GM23338 (cell line): ENCODE measurements at regions not wholly inside any gene's neighbourhood (a gene's known extent, or its start where the extent isn't known, plus 50 kb on each side); places are given as distances from the start of the nearest gene placed in this dataset.

ENCODE experiments used
- ATAC-seq: fragments of 200-7000 bp; cut with Tn5 transposase; 3 replicates; pipeline ENCODE4 v1.9.1; 2020
- DNase-seq: peaks from one replicate; pipeline ENCODE4 v3.0.0-alpha.2; 2015; ENCODE audit warnings: low spot score
- H2AFZ ChIP-seq: fragments of 200-600 bp; sonication (generic); 2 replicates; pipeline ENCODE4 v1.8.0; 2016; ENCODE audit warnings: antibody characterized with exemption, mild to moderate bottlenecking, moderate library complexity
- H3F3A ChIP-seq: fragments of 200-600 bp; sonication (generic); replicated peaks from 2 replicates; pipeline ENCODE4 v1.8.0; 2017; ENCODE audit warnings: antibody characterized with exemption, mixed run types, low read depth
- H3K27ac ChIP-seq: fragments of 200-600 bp; sonication (generic); 2 replicates; pipeline ENCODE4 v1.6.1; 2016; ENCODE audit warnings: low read depth
- H3K27me3 ChIP-seq: fragments of 200-600 bp; sonication (generic); 2 replicates; pipeline ENCODE4 v1.8.0; 2016; ENCODE audit warnings: mild to moderate bottlenecking, mixed run types, moderate library complexity; ENCODE audit not compliant: insufficient read depth
- H3K36me3 ChIP-seq: fragments of 200-600 bp; sonication (generic); 2 replicates; pipeline ENCODE4 v1.8.0; 2016; ENCODE audit warnings: mild to moderate bottlenecking; ENCODE audit not compliant: insufficient read depth
- H3K4me1 ChIP-seq: fragments of 200-600 bp; sonication (generic); 2 replicates; pipeline ENCODE4 v1.8.0; 2016; ENCODE audit warnings: mild to moderate bottlenecking, moderate library complexity; ENCODE audit not compliant: insufficient read depth
- H3K4me2 ChIP-seq: fragments of 200-600 bp; sonication (generic); 2 replicates; pipeline ENCODE4 v1.7.1; 2017; ENCODE audit warnings: mixed run types
- H3K4me3 ChIP-seq: fragments of 200-600 bp; sonication (generic); 2 replicates; pipeline ENCODE4 v1.6.1; 2016; ENCODE audit warnings: mixed run types
- H3K79me2 ChIP-seq: fragments of 200-600 bp; sonication (generic); replicated peaks from 2 replicates; pipeline ENCODE4 v1.8.0; 2017; ENCODE audit warnings: mild to moderate bottlenecking; ENCODE audit not compliant: insufficient read depth
- H3K9me2 ChIP-seq: fragments of 200-600 bp; sonication (generic); 2 replicates; pipeline ENCODE4 v1.8.0; 2017; ENCODE audit not compliant: insufficient read depth
- H4K20me1 ChIP-seq: fragments of 200-600 bp; sonication (generic); replicated peaks from 2 replicates; pipeline ENCODE4 v1.8.0; 2017; ENCODE audit warnings: mild to moderate bottlenecking; ENCODE audit not compliant: insufficient read depth
- H3K27ac Mint-ChIP-seq: 2 replicates; pipeline ENCODE4 v1.8.0; 2020; ENCODE audit warnings: inconsistent platforms, mild to moderate bottlenecking, moderate library complexity, mixed read lengths
- H3K27me3 Mint-ChIP-seq: 3 replicates; pipeline ENCODE4 v1.8.0; 2022; ENCODE audit warnings: low read depth, mild to moderate bottlenecking, moderate library complexity, mixed read lengths, inconsistent platforms; ENCODE audit not compliant: insufficient read depth, poor library complexity
- H3K36me3 Mint-ChIP-seq: 3 replicates; pipeline ENCODE4 v1.8.0; 2021; ENCODE audit warnings: low read depth, mild to moderate bottlenecking, inconsistent platforms, moderate library complexity, mixed read lengths
- H3K4me1 Mint-ChIP-seq: 3 replicates; pipeline ENCODE4 v1.8.0; 2020; ENCODE audit warnings: mild to moderate bottlenecking, inconsistent platforms, mixed read lengths
- H3K4me3 Mint-ChIP-seq: 3 replicates; pipeline ENCODE4 v1.8.0; 2021; ENCODE audit warnings: moderate library complexity, mild to moderate bottlenecking, inconsistent platforms, mixed read lengths
- H3K9me3 Mint-ChIP-seq: 3 replicates; pipeline ENCODE4 v1.8.0; 2020; ENCODE audit warnings: moderate library complexity, mild to moderate bottlenecking, inconsistent platforms, mixed read lengths
- EZH2 ChIP-seq: fragments of 200-600 bp; sonication (generic); IDR thresholded peaks from one replicate; pipeline ENCODE4 v1.8.0; 2017; ENCODE audit warnings: antibody characterized with exemption, mild to moderate bottlenecking, low read depth; ENCODE audit not compliant: unreplicated experiment
- TF ChIP-seq, protein P1 (sequence below): fragments of 250-450 bp; sonication (Bioruptor Pico); IDR thresholded peaks from 2 replicates; pipeline ENCODE4 v1.5.0; 2020; ENCODE audit warnings: mild to moderate bottlenecking, moderate library complexity
- TF ChIP-seq, protein P2 (sequence below), 2 experiments: fragments of 200-600 bp in 1 of 2; sonication (generic) in 1 of 2; conservative IDR thresholded peaks; 2 replicates each; pipeline versions ENCODE4 v1.5.1 to v1.6.1; 2016 to 2017; ENCODE audit warnings: antibody characterized with exemption in 2 of 2, low read depth in 2 of 2, mild to moderate bottlenecking in 2 of 2, moderate library complexity in 1 of 2

DNA sequence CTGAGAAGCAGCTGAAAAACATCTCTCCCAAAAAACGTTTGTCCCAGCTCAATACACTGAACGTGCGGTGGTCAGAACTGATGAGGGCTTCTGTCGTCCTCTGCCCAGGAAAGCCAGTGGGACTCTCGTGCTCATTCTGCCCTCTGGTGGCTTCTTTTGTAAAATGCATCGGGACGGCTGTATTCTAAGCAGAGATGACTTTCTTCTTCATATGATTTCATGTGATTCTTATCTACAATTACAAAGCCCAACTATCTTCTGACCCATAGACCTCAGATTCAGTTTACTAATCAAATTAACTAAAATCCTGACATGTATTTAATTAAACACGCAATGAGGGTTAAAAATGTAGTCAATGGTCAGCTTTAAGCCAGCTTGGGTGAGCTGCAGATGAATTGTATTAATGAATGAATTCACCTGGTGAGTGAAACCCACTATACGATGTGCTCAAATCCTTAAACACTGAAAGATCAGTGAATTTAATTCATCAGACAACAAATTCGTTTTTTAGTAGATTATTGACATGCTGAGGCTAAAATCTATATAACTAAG, 117.6 kb upstream of the FAM204A start:
- no peaks in the 10 kb centered on the region for H3K27me3 ChIP-seq
- H3K79me2 ChIP-seq, result no peaks in the 10 kb centered on the region
- TF ChIP-seq EZH2, result no peak
- TF ChIP-seq, protein P1, sequence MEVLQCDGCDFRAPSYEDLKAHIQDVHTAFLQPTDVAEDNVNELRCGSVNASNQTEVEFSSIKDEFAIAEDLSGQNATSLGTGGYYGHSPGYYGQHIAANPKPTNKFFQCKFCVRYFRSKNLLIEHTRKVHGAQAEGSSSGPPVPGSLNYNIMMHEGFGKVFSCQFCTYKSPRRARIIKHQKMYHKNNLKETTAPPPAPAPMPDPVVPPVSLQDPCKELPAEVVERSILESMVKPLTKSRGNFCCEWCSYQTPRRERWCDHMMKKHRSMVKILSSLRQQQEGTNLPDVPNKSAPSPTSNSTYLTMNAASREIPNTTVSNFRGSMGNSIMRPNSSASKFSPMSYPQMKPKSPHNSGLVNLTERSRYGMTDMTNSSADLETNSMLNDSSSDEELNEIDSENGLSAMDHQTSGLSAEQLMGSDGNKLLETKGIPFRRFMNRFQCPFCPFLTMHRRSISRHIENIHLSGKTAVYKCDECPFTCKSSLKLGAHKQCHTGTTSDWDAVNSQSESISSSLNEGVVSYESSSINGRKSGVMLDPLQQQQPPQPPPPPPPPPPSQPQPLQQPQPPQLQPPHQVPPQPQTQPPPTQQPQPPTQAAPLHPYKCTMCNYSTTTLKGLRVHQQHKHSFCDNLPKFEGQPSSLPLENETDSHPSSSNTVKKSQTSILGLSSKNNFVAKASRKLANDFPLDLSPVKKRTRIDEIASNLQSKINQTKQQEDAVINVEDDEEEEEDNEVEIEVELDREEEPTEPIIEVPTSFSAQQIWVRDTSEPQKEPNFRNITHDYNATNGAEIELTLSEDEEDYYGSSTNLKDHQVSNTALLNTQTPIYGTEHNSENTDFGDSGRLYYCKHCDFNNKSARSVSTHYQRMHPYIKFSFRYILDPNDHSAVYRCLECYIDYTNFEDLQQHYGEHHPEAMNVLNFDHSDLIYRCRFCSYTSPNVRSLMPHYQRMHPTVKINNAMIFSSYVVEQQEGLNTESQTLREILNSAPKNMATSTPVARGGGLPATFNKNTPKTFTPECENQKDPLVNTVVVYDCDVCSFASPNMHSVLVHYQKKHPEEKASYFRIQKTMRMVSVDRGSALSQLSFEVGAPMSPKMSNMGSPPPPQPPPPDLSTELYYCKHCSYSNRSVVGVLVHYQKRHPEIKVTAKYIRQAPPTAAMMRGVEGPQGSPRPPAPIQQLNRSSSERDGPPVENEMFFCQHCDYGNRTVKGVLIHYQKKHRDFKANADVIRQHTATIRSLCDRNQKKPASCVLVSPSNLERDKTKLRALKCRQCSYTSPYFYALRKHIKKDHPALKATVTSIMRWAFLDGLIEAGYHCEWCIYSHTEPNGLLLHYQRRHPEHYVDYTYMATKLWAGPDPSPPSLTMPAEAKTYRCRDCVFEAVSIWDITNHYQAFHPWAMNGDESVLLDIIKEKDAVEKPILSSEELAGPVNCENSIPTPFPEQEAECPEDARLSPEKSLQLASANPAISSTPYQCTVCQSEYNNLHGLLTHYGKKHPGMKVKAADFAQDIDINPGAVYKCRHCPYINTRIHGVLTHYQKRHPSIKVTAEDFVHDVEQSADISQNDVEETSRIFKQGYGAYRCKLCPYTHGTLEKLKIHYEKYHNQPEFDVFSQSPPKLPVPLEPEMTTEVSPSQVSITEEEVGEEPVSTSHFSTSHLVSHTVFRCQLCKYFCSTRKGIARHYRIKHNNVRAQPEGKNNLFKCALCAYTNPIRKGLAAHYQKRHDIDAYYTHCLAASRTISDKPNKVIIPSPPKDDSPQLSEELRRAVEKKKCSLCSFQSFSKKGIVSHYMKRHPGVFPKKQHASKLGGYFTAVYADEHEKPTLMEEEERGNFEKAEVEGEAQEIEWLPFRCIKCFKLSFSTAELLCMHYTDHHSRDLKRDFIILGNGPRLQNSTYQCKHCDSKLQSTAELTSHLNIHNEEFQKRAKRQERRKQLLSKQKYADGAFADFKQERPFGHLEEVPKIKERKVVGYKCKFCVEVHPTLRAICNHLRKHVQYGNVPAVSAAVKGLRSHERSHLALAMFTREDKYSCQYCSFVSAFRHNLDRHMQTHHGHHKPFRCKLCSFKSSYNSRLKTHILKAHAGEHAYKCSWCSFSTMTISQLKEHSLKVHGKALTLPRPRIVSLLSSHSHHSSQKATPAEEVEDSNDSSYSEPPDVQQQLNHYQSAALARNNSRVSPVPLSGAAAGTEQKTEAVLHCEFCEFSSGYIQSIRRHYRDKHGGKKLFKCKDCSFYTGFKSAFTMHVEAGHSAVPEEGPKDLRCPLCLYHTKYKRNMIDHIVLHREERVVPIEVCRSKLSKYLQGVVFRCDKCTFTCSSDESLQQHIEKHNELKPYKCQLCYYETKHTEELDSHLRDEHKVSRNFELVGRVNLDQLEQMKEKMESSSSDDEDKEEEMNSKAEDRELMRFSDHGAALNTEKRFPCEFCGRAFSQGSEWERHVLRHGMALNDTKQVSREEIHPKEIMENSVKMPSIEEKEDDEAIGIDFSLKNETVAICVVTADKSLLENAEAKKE (CRISPR knock-in tag), result 0 out of 2 replicates have a peak, but pooled peaks have one; percentile 3
- TF ChIP-seq, protein P2, sequence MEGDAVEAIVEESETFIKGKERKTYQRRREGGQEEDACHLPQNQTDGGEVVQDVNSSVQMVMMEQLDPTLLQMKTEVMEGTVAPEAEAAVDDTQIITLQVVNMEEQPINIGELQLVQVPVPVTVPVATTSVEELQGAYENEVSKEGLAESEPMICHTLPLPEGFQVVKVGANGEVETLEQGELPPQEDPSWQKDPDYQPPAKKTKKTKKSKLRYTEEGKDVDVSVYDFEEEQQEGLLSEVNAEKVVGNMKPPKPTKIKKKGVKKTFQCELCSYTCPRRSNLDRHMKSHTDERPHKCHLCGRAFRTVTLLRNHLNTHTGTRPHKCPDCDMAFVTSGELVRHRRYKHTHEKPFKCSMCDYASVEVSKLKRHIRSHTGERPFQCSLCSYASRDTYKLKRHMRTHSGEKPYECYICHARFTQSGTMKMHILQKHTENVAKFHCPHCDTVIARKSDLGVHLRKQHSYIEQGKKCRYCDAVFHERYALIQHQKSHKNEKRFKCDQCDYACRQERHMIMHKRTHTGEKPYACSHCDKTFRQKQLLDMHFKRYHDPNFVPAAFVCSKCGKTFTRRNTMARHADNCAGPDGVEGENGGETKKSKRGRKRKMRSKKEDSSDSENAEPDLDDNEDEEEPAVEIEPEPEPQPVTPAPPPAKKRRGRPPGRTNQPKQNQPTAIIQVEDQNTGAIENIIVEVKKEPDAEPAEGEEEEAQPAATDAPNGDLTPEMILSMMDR (conservative IDR thresholded peaks at IDR 0.05; ENCODE audit: low read depth in 2 of 2), result peak; percentile 84 to 89
- DNase-seq (peak; percentile 88), ATAC-seq (peak; percentile 96)
- H2AFZ ChIP-seq, result no peak overlapping the region
- Mint-ChIP-seq H3K9me3 (no peaks in the 10 kb centered on the region), H3K27me3 (peaks cover 3% of the 10 kb centered on the region), H3K4me1 (no peaks in the 10 kb centered on the region), H3K27ac (no peak overlapping the region), H3K4me3 (no peak overlapping the region), H3K36me3 (no peaks in the 10 kb centered on the region)
- H3K4me3 ChIP-seq, result no peak overlapping the region
- H3K27ac ChIP-seq, result no peak overlapping the region
- no peaks in the 10 kb centered on the region for H3F3A ChIP-seq
- no peaks in the 10 kb centered on the region for H3K9me2 ChIP-seq
- H3K4me2 ChIP-seq, result no peak overlapping the region
- H4K20me1 ChIP-seq, result no peaks in the 10 kb centered on the region
- H3K36me3 ChIP-seq, result no peaks in the 10 kb centered on the region
- H3K4me1 ChIP-seq, result no peaks in the 10 kb centered on the region
